Lower leg skin (tissue), 4 donors: ENCODE measurements at regions not wholly inside any gene's neighbourhood (a gene's known extent, or its start where the extent isn't known, plus 50 kb on each side); places are given as distances from the start of the nearest gene placed in this dataset.

Experiments used
- DNase-seq, 2 donors: peaks; one replicate each; pipeline ENCODE4 v3.0.0-alpha.2; 2019; ENCODE audit warnings: low spot score in 2 of 2
- H3K4me3 ChIP-seq: fragments of 200-600 bp; sonication (generic); 2 replicates; pipeline ENCODE4 v1.5.1; 2017; ENCODE audit warnings: mild to moderate bottlenecking, low read depth; ENCODE audit not compliant: poor library complexity, severe bottlenecking
- CTCF ChIP-seq, 3 donors: fragments of 450-650 bp; IDR thresholded peaks; one replicate each; pipeline ENCODE4 v1.5.1; 2016; ENCODE audit warnings: antibody characterized with exemption in 3 of 3, mild to moderate bottlenecking in 3 of 3, moderate library complexity in 2 of 3
- POLR2A ChIP-seq, 2 donors: fragments of 450-650 bp; IDR thresholded peaks; one replicate each; pipeline ENCODE4 v1.6.1; 2016 to 2017; ENCODE audit warnings: antibody characterized with exemption in 2 of 2, mild to moderate bottlenecking in 1 of 2, moderate library complexity in 1 of 2
- WGBS, 2 donors: methylation state at CpG; one replicate each; pipeline ENCODE4 v1.1.5; 2018; 5-methylcytosine and 5-hydroxymethylcytosine counted together
- intact Hi-C: fragments of 100-400 bp; cut with DNase I; formaldehyde crosslinking; loops from one replicate; pipeline ENCODE4 v1.15.0; 2023; ENCODE audit warnings: low total_unique reads

- intact Hi-C loops: no loop called here
- TF ChIP-seq POLR2A (IDR thresholded peaks at IDR 0.05) (no peak), CTCF (IDR thresholded peaks at IDR 0.05) (no peak)
- H3K4me3 ChIP-seq: no peak overlapping the region
- 69 to 90% methylated on average over 3 of the region's 3 CpGs for WGBS, 2 donors
- no peak for DNase-seq
Measured at GRCh38 chr4:67236318-67236717, 309.0 kb downstream of the CENPC start.

- intact Hi-C loops: no loop called here
- TF ChIP-seq CTCF (IDR thresholded peaks at IDR 0.05) (no peak), POLR2A (IDR thresholded peaks at IDR 0.05) (no peak)
- H3K4me3 ChIP-seq: no peak overlapping the region
- DNase-seq: no peak
- WGBS, 2 donors: 51 to 52% methylated on average over 2 of the region's 2 CpGs
Measured at GRCh38 chr4:67234296-67234695, 311.0 kb downstream of the CENPC start.

DNA sequence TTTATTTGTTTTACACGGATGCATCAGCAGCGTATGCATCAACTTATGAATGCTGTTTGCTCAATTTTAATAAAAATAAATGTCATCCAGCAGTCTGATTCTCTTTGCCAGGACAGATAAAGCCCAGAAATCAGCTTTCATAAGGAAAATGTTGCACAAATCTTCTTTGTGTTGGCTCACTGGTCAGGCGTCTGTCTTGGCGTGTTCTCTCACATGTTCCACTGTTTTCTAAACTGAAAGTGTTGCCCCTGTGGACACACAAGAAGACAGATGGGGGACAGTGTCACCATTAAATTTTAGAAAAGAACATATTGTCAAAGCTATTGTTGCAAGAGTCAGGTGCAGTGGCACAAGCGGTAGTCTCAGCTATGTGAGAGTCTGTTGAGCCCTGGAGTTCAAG, 316.2 kb downstream of the CENPC start:
- TF ChIP-seq POLR2A (IDR thresholded peaks at IDR 0.05) (no peak), CTCF (IDR thresholded peaks at IDR 0.05) (no peak)
- peak in 1 of 2 donors; percentile 20 for DNase-seq
- intact Hi-C loops: no loop called here
- 69 to 76% methylated on average over 5 of the region's 5 CpGs for WGBS, 2 donors
- no peak overlapping the region for H3K4me3 ChIP-seq

DNA sequence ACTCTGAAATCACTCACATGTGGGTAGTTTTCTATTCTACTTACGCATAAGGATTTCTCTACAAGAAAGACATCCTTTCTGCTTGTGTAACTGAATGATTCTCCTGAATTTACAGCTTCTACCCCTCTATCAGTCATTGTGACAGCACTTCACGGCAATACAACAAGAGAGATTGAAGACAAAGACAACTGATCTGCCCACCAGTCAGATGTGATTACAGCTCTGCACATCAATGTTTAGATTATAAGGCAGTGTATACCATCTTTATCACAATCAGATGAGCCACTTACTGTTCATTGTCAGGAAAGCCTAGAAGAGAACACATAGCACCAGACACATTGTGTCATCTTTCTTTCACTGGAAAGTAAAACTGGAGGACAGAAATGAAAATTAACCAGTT, 324.4 kb downstream of the CENPC start:
- TF ChIP-seq CTCF (IDR thresholded peaks at IDR 0.05): no peak
- TF ChIP-seq POLR2A (IDR thresholded peaks at IDR 0.05): no peak

DNA sequence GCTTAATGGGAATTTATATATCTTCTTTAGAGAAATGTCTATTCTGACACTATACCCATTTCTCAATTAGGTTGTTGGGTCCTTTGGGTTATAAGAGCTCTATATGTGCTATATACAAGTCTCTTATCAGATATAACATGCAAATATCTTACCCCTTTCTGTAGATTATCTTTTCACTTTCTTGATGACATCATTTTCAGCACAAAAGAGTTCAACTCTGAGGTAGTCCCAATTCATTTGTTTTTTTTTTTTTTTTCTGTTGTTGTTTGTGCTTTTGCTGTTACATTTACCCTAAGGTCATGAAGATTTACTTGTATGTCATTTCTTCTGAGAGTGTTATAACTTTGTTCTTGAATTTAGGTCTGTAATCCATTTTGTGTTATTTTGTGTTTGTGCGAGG, 326.4 kb downstream of the CENPC start:
- 96 to 97% methylated on average over 1 of the region's 1 CpG for WGBS, 2 donors

More for the DNA sequence above, 324.4 kb downstream of the CENPC start:
- no peak for DNase-seq
- intact Hi-C loops: no loop called here
- H3K4me3 ChIP-seq: no peak overlapping the region
- WGBS, 2 donors: 84 to 89% methylated on average over 2 of the region's 2 CpGs

More for the DNA sequence above, 326.4 kb downstream of the CENPC start:
- TF ChIP-seq POLR2A (IDR thresholded peaks at IDR 0.05) (no peak), CTCF (IDR thresholded peaks at IDR 0.05) (no peak)
- no peak overlapping the region for H3K4me3 ChIP-seq
- DNase-seq: no peak
- intact Hi-C loops: no loop called here
